GM19025 (cell line): ENCODE measurements at regions not wholly inside any gene's neighbourhood (a gene's known extent, or its start where the extent isn't known, plus 50 kb on each side); places are given as distances from the start of the nearest gene placed in this dataset.
A peak's percentile ranks its signal among the peaks of the same experiment; 100 is the strongest.
"Not testable (repeated sequence)": the region's sequence is repeated elsewhere in the genome, so short reads cannot be mapped to it uniquely, and the experiment has no call there.

ENCODE experiments used
- ATAC-seq: cut with Tn5 transposase; IDR thresholded peaks from one replicate; pipeline ENCODE4 v1.9.1; 2021; ENCODE audit warnings: mild to moderate bottlenecking, low read depth, moderate library complexity; ENCODE audit not compliant: unreplicated experiment

GRCh38 chr7:156060925-156061324 is 248.7 kb upstream of the SHH start:
- no peak for ATAC-seq

- ATAC-seq = no peak
These were observed 247.1 kb upstream of the SHH start for GRCh38 chr7:156059369-156059768.

GRCh38 chr7:156058248-156058647 is 246.0 kb upstream of the SHH start:
- ATAC-seq = no peak

GRCh38 chr7:156056534-156056933 is 244.3 kb upstream of the SHH start:
- ATAC-seq = no peak

- ATAC-seq = no peak
These were observed 243.1 kb upstream of the SHH start for GRCh38 chr7:156055206-156055822.

- ATAC-seq = no peak
These were observed 239.6 kb upstream of the SHH start for GRCh38 chr7:156051884-156052283.

GRCh38 chr7:156050636-156051569 is 238.6 kb upstream of the SHH start:
- no peak for ATAC-seq

GRCh38 chr7:156049366-156049765 is 237.1 kb upstream of the SHH start:
- ATAC-seq = no peak

- ATAC-seq = no peak
These were observed 233.8 kb upstream of the SHH start for GRCh38 chr7:156046031-156046560.

GRCh38 chr7:156043416-156044178 is 231.3 kb upstream of the SHH start:
- no peak for ATAC-seq

- no peak for ATAC-seq
These were observed 229.1 kb upstream of the SHH start for GRCh38 chr7:156041398-156041797.

- ATAC-seq = no peak
These were observed 227.9 kb upstream of the SHH start for GRCh38 chr7:156039971-156040677.

GRCh38 chr7:156039194-156039593 is 226.9 kb upstream of the SHH start:
- no peak for ATAC-seq

GRCh38 chr7:156038345-156038744 is 226.1 kb upstream of the SHH start:
- no peak for ATAC-seq

GRCh38 chr7:156036153-156036552 is 223.9 kb upstream of the SHH start:
- no peak for ATAC-seq

GRCh38 chr7:156035387-156035786 is 223.1 kb upstream of the SHH start:
- not testable (repeated sequence) for ATAC-seq

- peak; percentile 78 for ATAC-seq
These were observed 222.1 kb upstream of the SHH start for GRCh38 chr7:156034397-156034796.

GRCh38 chr7:156032973-156033372 is 220.7 kb upstream of the SHH start:
- ATAC-seq = no peak

GRCh38 chr7:156031679-156032478 is 219.6 kb upstream of the SHH start:
- ATAC-seq = no peak
